ENCODE measurements at regions not wholly inside any gene's neighbourhood (a gene's known extent, or its start where the extent isn't known, plus 50 kb on each side); places are given as distances from the start of the nearest gene placed in this dataset.

- in situ Hi-C loops (cut with HindIII; ENCODE audit: extremely low pct_ligation_motif_present, low pct_unique_long_range_greater_than_20kb) (no loop called here), intact Hi-C loops (cut with micrococcal nuclease; ENCODE audit: unreplicated experiment) (loop anchor here (5.0 kb wide), 1 partner anchor 565 kb away; no protein-coding TSS in a partner anchor)
- Histone ChIP-seq H3K79me2 (ENCODE audit: insufficient read depth, low read length) (no peaks in the 10 kb centered on the region), H3K9me3 (ENCODE audit: low read length) (no peaks in the 10 kb centered on the region), H3K27me3 (ENCODE audit: control insufficient read depth in 1 of 2, insufficient read depth in 2 of 2, low read length in 2 of 2) (peaks cover 0 to 7% of the 10 kb centered on the region in 2 experiments; a peak in 1 of 5 replicates), H3K4me2 (ENCODE audit: low read depth, low read length) (peak overlapping the region; percentile 62), H4K20me1 (ENCODE audit: insufficient read depth, low read length) (no peaks in the 10 kb centered on the region), H2AFZ (ENCODE audit: low read length) (no peak overlapping the region), H3K4me1 (ENCODE audit: insufficient read depth, low read length) (peaks cover 52% of the 10 kb centered on the region), H3K36me3 (replicated peaks in 1 of 2; ENCODE audit: control insufficient read depth in 1 of 2, insufficient read depth in 2 of 2, low read length in 2 of 2) (no peaks in the 10 kb centered on the region), H3K9ac (ENCODE audit: insufficient read depth, low read depth, low read length) (no peak overlapping the region; the same call in 1 of the 2 replicates), H3K27ac (ENCODE audit: extremely low read length, insufficient read depth, low read length) (no peak overlapping the region), H3K4me3 (replicated peaks in 1 of 3; ENCODE audit: insufficient read depth in 1 of 3, low read depth in 2 of 3, low read length in 3 of 3) (peak overlapping the region in 1 of 3 experiments; percentile 15; a peak in 2 of 6 replicates)
- CTCF ChIA-PET (ENCODE audit: low intra/inter-chr PET ratio, low total read pairs), result interaction anchor here (1.5 kb wide), 1 partner anchor 111 kb away, joined by 3 read pairs; no protein-coding TSS in a partner anchor
- 23% methylated on average over 14 of the region's 14 CpGs for WGBS (ENCODE audit: low lambda C conversion rate)
- FAIRE-seq (peak; percentile 84), DNase-seq (ENCODE audit: low spot score) (peak; percentile 48), ATAC-seq (peak; percentile 36)
- BruUV-seq (replicated peaks), result no TSS peak
- POLR2A ChIA-PET, result interaction anchor here (0.8 to 1.4 kb wide), 2 partner anchors 17 to 23 kb away, joined by 3 to 5 read pairs; no protein-coding TSS in a partner anchor
- TF ChIP-seq RORA (CRISPR knock-in tag; IDR thresholded peaks at IDR 0.05) (no peak), MAFG (CRISPR knock-in tag; IDR thresholded peaks at IDR 0.05) (peak; percentile 78), NFKB2 (CRISPR knock-in tag; IDR thresholded peaks at IDR 0.05; ENCODE audit: borderline replicate concordance) (peak; percentile 32; the same call in 1 of the 2 replicates), RAD21 (CRISPR knock-in tag; IDR thresholded peaks at IDR 0.05) (peak; percentile 27; the same call in 1 of the 2 replicates), RXRB (CRISPR knock-in tag; IDR thresholded peaks at IDR 0.05; ENCODE audit: borderline replicate concordance) (0 out of 2 replicates have a peak, but pooled peaks have one; percentile 28), CTCF (CRISPR knock-in tag; IDR thresholded peaks at IDR 0.05) (peak; percentile 76), ZEB1 (IDR thresholded peaks at IDR 0.05; ENCODE audit: insufficient replicate concordance, low read depth) (no peak), SSRP1 (CRISPR knock-in tag; IDR thresholded peaks at IDR 0.05) (no peak), MAFK (conservative IDR thresholded peaks at IDR 0.05 in 1 of 2, IDR thresholded peaks at IDR 0.05 in 1 of 2; ENCODE audit: low read length in 2 of 2) (peak; percentile 90 to 96), SPEN (CRISPR knock-in tag; IDR thresholded peaks at IDR 0.05; ENCODE audit: low read depth) (no peak), HMGXB4 (CRISPR knock-in tag; IDR thresholded peaks at IDR 0.05; ENCODE audit: borderline replicate concordance in 1 of 2, low read depth in 1 of 2) (0 out of 4 replicates have a peak, but pooled peaks have one; percentile 27 to 35), SOX13 (IDR thresholded peaks at IDR 0.05) (no peak), SOX13 (CRISPR knock-in tag; conservative IDR thresholded peaks at IDR 0.05 in 1 of 2, IDR thresholded peaks at IDR 0.05 in 1 of 2) (peak in 1 of 2 experiments; percentile 31; a peak in 1 of 4 replicates), TBX3 (IDR thresholded peaks at IDR 0.05; ENCODE audit: borderline replicate concordance) (peak; percentile 66; the same call in 1 of the 2 replicates), GATA4 (IDR thresholded peaks at IDR 0.05; ENCODE audit: borderline replicate concordance, low read depth) (no peak), PATZ1 (CRISPR knock-in tag; IDR thresholded peaks at IDR 0.05) (0 out of 2 replicates have a peak, but pooled peaks have one; percentile 9), MAFF (IDR thresholded peaks at IDR 0.05; ENCODE audit: low read depth, low read length) (peak; percentile 93)
Measured at GRCh38 chr18:21997207-21998143, 171.9 kb upstream of the GATA6 start.
